ENCODE measurements at regions not wholly inside any gene's neighbourhood (a gene's known extent, or its start where the extent isn't known, plus 50 kb on each side); places are given as distances from the start of the nearest gene placed in this dataset.

DNA sequence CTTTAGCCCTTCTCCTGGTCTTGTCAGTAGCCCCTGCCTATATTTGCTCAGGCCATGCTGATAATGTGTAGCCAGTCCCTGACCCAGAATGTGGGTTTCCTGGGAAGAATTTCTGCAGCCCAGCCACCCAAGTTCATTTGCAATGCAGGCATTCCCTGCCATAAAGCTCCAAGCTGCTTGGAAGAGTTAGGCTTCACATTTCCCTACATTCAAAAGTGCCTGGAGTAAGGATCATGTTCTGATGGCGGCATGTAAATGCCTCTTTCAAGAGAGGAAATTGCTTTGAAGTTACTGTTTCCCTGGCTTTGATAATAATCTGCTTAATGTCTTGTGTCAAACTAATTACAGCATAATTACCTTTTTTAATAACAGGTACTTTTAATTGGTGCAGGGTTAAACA, 266.1 kb downstream of the MIAT start (continued):
- TF ChIP-seq, protein P1, sequence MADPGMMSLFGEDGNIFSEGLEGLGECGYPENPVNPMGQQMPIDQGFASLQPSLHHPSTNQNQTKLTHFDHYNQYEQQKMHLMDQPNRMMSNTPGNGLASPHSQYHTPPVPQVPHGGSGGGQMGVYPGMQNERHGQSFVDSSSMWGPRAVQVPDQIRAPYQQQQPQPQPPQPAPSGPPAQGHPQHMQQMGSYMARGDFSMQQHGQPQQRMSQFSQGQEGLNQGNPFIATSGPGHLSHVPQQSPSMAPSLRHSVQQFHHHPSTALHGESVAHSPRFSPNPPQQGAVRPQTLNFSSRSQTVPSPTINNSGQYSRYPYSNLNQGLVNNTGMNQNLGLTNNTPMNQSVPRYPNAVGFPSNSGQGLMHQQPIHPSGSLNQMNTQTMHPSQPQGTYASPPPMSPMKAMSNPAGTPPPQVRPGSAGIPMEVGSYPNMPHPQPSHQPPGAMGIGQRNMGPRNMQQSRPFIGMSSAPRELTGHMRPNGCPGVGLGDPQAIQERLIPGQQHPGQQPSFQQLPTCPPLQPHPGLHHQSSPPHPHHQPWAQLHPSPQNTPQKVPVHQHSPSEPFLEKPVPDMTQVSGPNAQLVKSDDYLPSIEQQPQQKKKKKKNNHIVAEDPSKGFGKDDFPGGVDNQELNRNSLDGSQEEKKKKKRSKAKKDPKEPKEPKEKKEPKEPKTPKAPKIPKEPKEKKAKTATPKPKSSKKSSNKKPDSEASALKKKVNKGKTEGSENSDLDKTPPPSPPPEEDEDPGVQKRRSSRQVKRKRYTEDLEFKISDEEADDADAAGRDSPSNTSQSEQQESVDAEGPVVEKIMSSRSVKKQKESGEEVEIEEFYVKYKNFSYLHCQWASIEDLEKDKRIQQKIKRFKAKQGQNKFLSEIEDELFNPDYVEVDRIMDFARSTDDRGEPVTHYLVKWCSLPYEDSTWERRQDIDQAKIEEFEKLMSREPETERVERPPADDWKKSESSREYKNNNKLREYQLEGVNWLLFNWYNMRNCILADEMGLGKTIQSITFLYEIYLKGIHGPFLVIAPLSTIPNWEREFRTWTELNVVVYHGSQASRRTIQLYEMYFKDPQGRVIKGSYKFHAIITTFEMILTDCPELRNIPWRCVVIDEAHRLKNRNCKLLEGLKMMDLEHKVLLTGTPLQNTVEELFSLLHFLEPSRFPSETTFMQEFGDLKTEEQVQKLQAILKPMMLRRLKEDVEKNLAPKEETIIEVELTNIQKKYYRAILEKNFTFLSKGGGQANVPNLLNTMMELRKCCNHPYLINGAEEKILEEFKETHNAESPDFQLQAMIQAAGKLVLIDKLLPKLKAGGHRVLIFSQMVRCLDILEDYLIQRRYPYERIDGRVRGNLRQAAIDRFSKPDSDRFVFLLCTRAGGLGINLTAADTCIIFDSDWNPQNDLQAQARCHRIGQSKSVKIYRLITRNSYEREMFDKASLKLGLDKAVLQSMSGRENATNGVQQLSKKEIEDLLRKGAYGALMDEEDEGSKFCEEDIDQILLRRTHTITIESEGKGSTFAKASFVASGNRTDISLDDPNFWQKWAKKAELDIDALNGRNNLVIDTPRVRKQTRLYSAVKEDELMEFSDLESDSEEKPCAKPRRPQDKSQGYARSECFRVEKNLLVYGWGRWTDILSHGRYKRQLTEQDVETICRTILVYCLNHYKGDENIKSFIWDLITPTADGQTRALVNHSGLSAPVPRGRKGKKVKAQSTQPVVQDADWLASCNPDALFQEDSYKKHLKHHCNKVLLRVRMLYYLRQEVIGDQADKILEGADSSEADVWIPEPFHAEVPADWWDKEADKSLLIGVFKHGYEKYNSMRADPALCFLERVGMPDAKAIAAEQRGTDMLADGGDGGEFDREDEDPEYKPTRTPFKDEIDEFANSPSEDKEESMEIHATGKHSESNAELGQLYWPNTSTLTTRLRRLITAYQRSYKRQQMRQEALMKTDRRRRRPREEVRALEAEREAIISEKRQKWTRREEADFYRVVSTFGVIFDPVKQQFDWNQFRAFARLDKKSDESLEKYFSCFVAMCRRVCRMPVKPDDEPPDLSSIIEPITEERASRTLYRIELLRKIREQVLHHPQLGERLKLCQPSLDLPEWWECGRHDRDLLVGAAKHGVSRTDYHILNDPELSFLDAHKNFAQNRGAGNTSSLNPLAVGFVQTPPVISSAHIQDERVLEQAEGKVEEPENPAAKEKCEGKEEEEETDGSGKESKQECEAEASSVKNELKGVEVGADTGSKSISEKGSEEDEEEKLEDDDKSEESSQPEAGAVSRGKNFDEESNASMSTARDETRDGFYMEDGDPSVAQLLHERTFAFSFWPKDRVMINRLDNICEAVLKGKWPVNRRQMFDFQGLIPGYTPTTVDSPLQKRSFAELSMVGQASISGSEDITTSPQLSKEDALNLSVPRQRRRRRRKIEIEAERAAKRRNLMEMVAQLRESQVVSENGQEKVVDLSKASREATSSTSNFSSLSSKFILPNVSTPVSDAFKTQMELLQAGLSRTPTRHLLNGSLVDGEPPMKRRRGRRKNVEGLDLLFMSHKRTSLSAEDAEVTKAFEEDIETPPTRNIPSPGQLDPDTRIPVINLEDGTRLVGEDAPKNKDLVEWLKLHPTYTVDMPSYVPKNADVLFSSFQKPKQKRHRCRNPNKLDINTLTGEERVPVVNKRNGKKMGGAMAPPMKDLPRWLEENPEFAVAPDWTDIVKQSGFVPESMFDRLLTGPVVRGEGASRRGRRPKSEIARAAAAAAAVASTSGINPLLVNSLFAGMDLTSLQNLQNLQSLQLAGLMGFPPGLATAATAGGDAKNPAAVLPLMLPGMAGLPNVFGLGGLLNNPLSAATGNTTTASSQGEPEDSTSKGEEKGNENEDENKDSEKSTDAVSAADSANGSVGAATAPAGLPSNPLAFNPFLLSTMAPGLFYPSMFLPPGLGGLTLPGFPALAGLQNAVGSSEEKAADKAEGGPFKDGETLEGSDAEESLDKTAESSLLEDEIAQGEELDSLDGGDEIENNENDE (IDR thresholded peaks at IDR 0.05; ENCODE audit: insufficient replicate concordance, low read length), result no peak
- TF ChIP-seq FOSL1 (IDR thresholded peaks at IDR 0.05; ENCODE audit: insufficient read depth, low read depth, low read length) (no peak), CREB1 (IDR thresholded peaks at IDR 0.05) (no peak), EP300 (IDR thresholded peaks at IDR 0.05; ENCODE audit: borderline replicate concordance in 1 of 2, low read depth in 2 of 2, low read length in 2 of 2) (no peak), SP4 (IDR thresholded peaks at IDR 0.05; ENCODE audit: low read length) (no peak), RBBP5 (IDR thresholded peaks at IDR 0.05; ENCODE audit: borderline replicate concordance, low read depth, low read length) (no peak), KDM4A (IDR thresholded peaks at IDR 0.05; ENCODE audit: low read depth, low read length, severe bottlenecking) (no peak), NANOG (IDR thresholded peaks at IDR 0.05; ENCODE audit: insufficient read depth, low read depth, low read length, poor library complexity, severe bottlenecking) (no peak), EZH2 (IDR thresholded peaks at IDR 0.05; ENCODE audit: low read depth, low read length, severe bottlenecking) (no peak), RAD21 (IDR thresholded peaks at IDR 0.05 in 1 of 2, conservative IDR thresholded peaks at IDR 0.05 in 1 of 2; ENCODE audit: low read depth in 2 of 2, low read length in 2 of 2) (no peak)
- TF ChIP-seq, protein P2, sequence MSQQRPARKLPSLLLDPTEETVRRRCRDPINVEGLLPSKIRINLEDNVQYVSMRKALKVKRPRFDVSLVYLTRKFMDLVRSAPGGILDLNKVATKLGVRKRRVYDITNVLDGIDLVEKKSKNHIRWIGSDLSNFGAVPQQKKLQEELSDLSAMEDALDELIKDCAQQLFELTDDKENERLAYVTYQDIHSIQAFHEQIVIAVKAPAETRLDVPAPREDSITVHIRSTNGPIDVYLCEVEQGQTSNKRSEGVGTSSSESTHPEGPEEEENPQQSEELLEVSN (IDR thresholded peaks at IDR 0.05), result no peak

All from H1 (cell line).